Activated CD4-positive, CD25-positive, alpha-beta regulatory T cell treated with anti-CD3 and anti-CD28 coated beads, Interleukin-2, amount 50 U/mL, for 16 hours (primary cell): ENCODE measurements at regions not wholly inside any gene's neighbourhood (a gene's known extent, or its start where the extent isn't known, plus 50 kb on each side); places are given as distances from the start of the nearest gene placed in this dataset.
A peak's percentile ranks its signal among the peaks of the same experiment; 100 is the strongest.
"Not testable (repeated sequence)": the region's sequence is repeated elsewhere in the genome, so short reads cannot be mapped to it uniquely, and the experiment has no call there.

Experiments used
- DNase-seq: peaks from one replicate; pipeline ENCODE4 v3.0.0-alpha.2; 2020; ENCODE audit warnings: low read depth, low spot score

GRCh38 chr10:25865267-25865666, 68.8 kb upstream of the MYO3A start:
- DNase-seq: no peak

GRCh38 chr10:25867321-25867720, 66.7 kb upstream of the MYO3A start:
- no peak for DNase-seq

GRCh38 chr10:25869067-25869591, 64.9 kb upstream of the MYO3A start:
- no peak for DNase-seq

GRCh38 chr10:25869609-25870008, 64.4 kb upstream of the MYO3A start:
- no peak for DNase-seq

GRCh38 chr10:25874402-25874801, 59.6 kb upstream of the MYO3A start:
- not testable (repeated sequence) for DNase-seq

- DNase-seq: peak; percentile 16
These were observed 58.4 kb upstream of the MYO3A start for GRCh38 chr10:25875556-25876165.

GRCh38 chr10:25877296-25877695, 56.7 kb upstream of the MYO3A start:
- no peak for DNase-seq
